ENCODE measurements at regions not wholly inside any gene's neighbourhood (a gene's known extent, or its start where the extent isn't known, plus 50 kb on each side); places are given as distances from the start of the nearest gene placed in this dataset.
"Not testable (repeated sequence)": the region's sequence is repeated elsewhere in the genome, so short reads cannot be mapped to it uniquely, and the experiment has no call there.

- no peaks in the 10 kb centered on the region for H3K27me3 Mint-ChIP-seq
- ATAC-seq (ENCODE audit: low read depth) (no peak), DNase-seq (ENCODE audit: low spot score in 2 of 2) (no peak)
- peaks cover 10% of the 10 kb centered on the region for H3K9me3 Mint-ChIP-seq
- H3K4me1 Mint-ChIP-seq = no peaks in the 10 kb centered on the region
- H3K4me3 Mint-ChIP-seq = no peak overlapping the region
- no peaks in the 10 kb centered on the region for H3K36me3 Mint-ChIP-seq
- H3K27ac Mint-ChIP-seq = no peak overlapping the region
Observed at GRCh38 chr3:79960594-79960993, 192.8 kb upstream of the ROBO1 start.

GRCh38 chr3:79957066-79957465 lies 189.3 kb upstream of the ROBO1 start:
- ATAC-seq (ENCODE audit: low read depth) (no peak), DNase-seq (ENCODE audit: low spot score in 2 of 2) (no peak)
- no peaks in the 10 kb centered on the region for H3K27me3 Mint-ChIP-seq
- H3K27ac Mint-ChIP-seq = no peak overlapping the region
- no peak overlapping the region for H3K4me3 Mint-ChIP-seq
- no peaks in the 10 kb centered on the region for H3K36me3 Mint-ChIP-seq
- no peaks in the 10 kb centered on the region for H3K4me1 Mint-ChIP-seq
- H3K9me3 Mint-ChIP-seq = peaks cover 5% of the 10 kb centered on the region

- peaks cover 5% of the 10 kb centered on the region for H3K9me3 Mint-ChIP-seq
- ATAC-seq (ENCODE audit: low read depth) (no peak), DNase-seq (ENCODE audit: low spot score in 2 of 2) (no peak)
- H3K36me3 Mint-ChIP-seq = no peaks in the 10 kb centered on the region
- H3K4me1 Mint-ChIP-seq = no peaks in the 10 kb centered on the region
- H3K27ac Mint-ChIP-seq = no peak overlapping the region
- no peaks in the 10 kb centered on the region for H3K27me3 Mint-ChIP-seq
- H3K4me3 Mint-ChIP-seq = no peak overlapping the region
Observed at GRCh38 chr3:79954756-79955155, 187.0 kb upstream of the ROBO1 start.

- ATAC-seq (ENCODE audit: low read depth) (no peak), DNase-seq (ENCODE audit: low spot score in 2 of 2) (no peak)
- H3K4me3 Mint-ChIP-seq = no peak overlapping the region
- H3K4me1 Mint-ChIP-seq = no peaks in the 10 kb centered on the region
- H3K27ac Mint-ChIP-seq = no peak overlapping the region
- H3K9me3 Mint-ChIP-seq = peaks cover 7% of the 10 kb centered on the region
- no peaks in the 10 kb centered on the region for H3K27me3 Mint-ChIP-seq
- no peaks in the 10 kb centered on the region for H3K36me3 Mint-ChIP-seq
Observed at GRCh38 chr3:79953591-79954101, 185.8 kb upstream of the ROBO1 start.

- not testable (repeated sequence) for H3K36me3 Mint-ChIP-seq; H3K27me3 Mint-ChIP-seq; H3K27ac Mint-ChIP-seq; H3K4me3 Mint-ChIP-seq; H3K4me1 Mint-ChIP-seq; ATAC-seq (ENCODE audit: low read depth); DNase-seq (ENCODE audit: low spot score in 2 of 2); H3K9me3 Mint-ChIP-seq
Observed at GRCh38 chr3:79951426-79951825, 183.6 kb upstream of the ROBO1 start.

- no peak overlapping the region for H3K4me3 Mint-ChIP-seq
- no peak overlapping the region for H3K27ac Mint-ChIP-seq
- no peaks in the 10 kb centered on the region for H3K27me3 Mint-ChIP-seq
- no peaks in the 10 kb centered on the region for H3K36me3 Mint-ChIP-seq
- peaks cover 5% of the 10 kb centered on the region for H3K9me3 Mint-ChIP-seq
- ATAC-seq (ENCODE audit: low read depth) (no peak), DNase-seq (ENCODE audit: low spot score in 2 of 2) (no peak)
- no peaks in the 10 kb centered on the region for H3K4me1 Mint-ChIP-seq
Observed at GRCh38 chr3:79947957-79948356, 180.2 kb upstream of the ROBO1 start.

GRCh38 chr3:79947469-79947868 lies 179.7 kb upstream of the ROBO1 start:
- Mint-ChIP-seq H3K27ac (no peak overlapping the region), H3K36me3 (no peaks in the 10 kb centered on the region), H3K4me3 (no peak overlapping the region), H3K9me3 (peaks cover 5% of the 10 kb centered on the region), H3K27me3 (no peaks in the 10 kb centered on the region), H3K4me1 (no peaks in the 10 kb centered on the region)
- ATAC-seq (ENCODE audit: low read depth) (no peak), DNase-seq (ENCODE audit: low spot score in 2 of 2) (no peak)

- H3K9me3 Mint-ChIP-seq = no peaks in the 10 kb centered on the region
- no peaks in the 10 kb centered on the region for H3K36me3 Mint-ChIP-seq
- ATAC-seq (ENCODE audit: low read depth) = no peak
- H3K27me3 Mint-ChIP-seq = no peaks in the 10 kb centered on the region
- no peak overlapping the region for H3K27ac Mint-ChIP-seq
- H3K4me3 Mint-ChIP-seq = no peak overlapping the region
- H3K4me1 Mint-ChIP-seq = no peaks in the 10 kb centered on the region
- DNase-seq (ENCODE audit: low spot score in 2 of 2) = no peak
Observed at GRCh38 chr3:79937567-79937966, 169.8 kb upstream of the ROBO1 start.

GRCh38 chr3:79930196-79930595 lies 162.4 kb upstream of the ROBO1 start:
- no peak for ATAC-seq (ENCODE audit: low read depth)
- H3K4me1 Mint-ChIP-seq = no peaks in the 10 kb centered on the region
- no peaks in the 10 kb centered on the region for H3K36me3 Mint-ChIP-seq
- no peak overlapping the region for H3K27ac Mint-ChIP-seq
- H3K9me3 Mint-ChIP-seq = peaks cover 2% of the 10 kb centered on the region
- no peak for DNase-seq (ENCODE audit: low spot score in 2 of 2)
- no peak overlapping the region for H3K4me3 Mint-ChIP-seq
- no peaks in the 10 kb centered on the region for H3K27me3 Mint-ChIP-seq

GRCh38 chr3:79928687-79929408 lies 161.1 kb upstream of the ROBO1 start:
- H3K27me3 Mint-ChIP-seq = no peaks in the 10 kb centered on the region
- no peak overlapping the region for H3K27ac Mint-ChIP-seq
- no peak overlapping the region for H3K4me3 Mint-ChIP-seq

GRCh38 chr3:79926522-79926921 lies 158.7 kb upstream of the ROBO1 start:
- H3K4me3 Mint-ChIP-seq = no peak overlapping the region
- peaks cover 5% of the 10 kb centered on the region for H3K9me3 Mint-ChIP-seq
- ATAC-seq (ENCODE audit: low read depth) (no peak), DNase-seq (ENCODE audit: low spot score in 2 of 2) (no peak)
- H3K36me3 Mint-ChIP-seq = no peaks in the 10 kb centered on the region
- no peak overlapping the region for H3K27ac Mint-ChIP-seq
- H3K4me1 Mint-ChIP-seq = no peaks in the 10 kb centered on the region
- no peaks in the 10 kb centered on the region for H3K27me3 Mint-ChIP-seq

More at GRCh38 chr3:79928687-79929408, 161.1 kb upstream of the ROBO1 start:
- no peak for DNase-seq (ENCODE audit: low spot score in 2 of 2)
- H3K4me1 Mint-ChIP-seq = no peaks in the 10 kb centered on the region
- H3K9me3 Mint-ChIP-seq = peaks cover 2% of the 10 kb centered on the region
- no peaks in the 10 kb centered on the region for H3K36me3 Mint-ChIP-seq
- ATAC-seq (ENCODE audit: low read depth) = no peak

GRCh38 chr3:79922633-79923032 lies 154.8 kb upstream of the ROBO1 start:
- ATAC-seq (ENCODE audit: low read depth) (no peak), DNase-seq (ENCODE audit: low spot score in 2 of 2) (no peak)
- Mint-ChIP-seq H3K9me3 (peaks cover 5% of the 10 kb centered on the region), H3K27ac (no peak overlapping the region), H3K4me3 (no peak overlapping the region), H3K4me1 (no peaks in the 10 kb centered on the region), H3K36me3 (no peaks in the 10 kb centered on the region), H3K27me3 (no peaks in the 10 kb centered on the region)

GRCh38 chr3:79917561-79917960 lies 149.8 kb upstream of the ROBO1 start:
- Mint-ChIP-seq H3K36me3 (no peaks in the 10 kb centered on the region), H3K9me3 (peaks cover 7% of the 10 kb centered on the region), H3K27me3 (no peaks in the 10 kb centered on the region), H3K4me3 (no peak overlapping the region), H3K4me1 (no peaks in the 10 kb centered on the region), H3K27ac (no peak overlapping the region)
- ATAC-seq (ENCODE audit: low read depth) (no peak), DNase-seq (ENCODE audit: low spot score in 2 of 2) (no peak)

- H3K4me3 Mint-ChIP-seq = no peak overlapping the region
- no peaks in the 10 kb centered on the region for H3K4me1 Mint-ChIP-seq
- H3K27ac Mint-ChIP-seq = no peak overlapping the region
- DNase-seq (ENCODE audit: low spot score in 2 of 2) = no peak
- ATAC-seq (ENCODE audit: low read depth) = no peak
- no peaks in the 10 kb centered on the region for H3K9me3 Mint-ChIP-seq
- H3K27me3 Mint-ChIP-seq = no peaks in the 10 kb centered on the region
- no peaks in the 10 kb centered on the region for H3K36me3 Mint-ChIP-seq
Observed at GRCh38 chr3:79910337-79910736, 142.5 kb upstream of the ROBO1 start.

GRCh38 chr3:79906106-79906505 lies 138.3 kb upstream of the ROBO1 start:
- Mint-ChIP-seq H3K4me3 (no peak overlapping the region), H3K4me1 (no peaks in the 10 kb centered on the region), H3K27me3 (no peaks in the 10 kb centered on the region), H3K36me3 (no peaks in the 10 kb centered on the region), H3K9me3 (peaks cover 5% of the 10 kb centered on the region), H3K27ac (no peak overlapping the region)
- ATAC-seq (ENCODE audit: low read depth) (no peak), DNase-seq (ENCODE audit: low spot score in 2 of 2) (no peak)
